ENCODE measurements at regions not wholly inside any gene's neighbourhood (a gene's known extent, or its start where the extent isn't known, plus 50 kb on each side); places are given as distances from the start of the nearest gene placed in this dataset.

- TF ChIP-seq CTCF (IDR thresholded peaks at IDR 0.05; ENCODE audit: low read depth, low read length): no peak
- DNase-seq (ENCODE audit: extremely low read depth, low read depth): peak; percentile 38
Measured at GRCh38 chr9:94018628-94019027, 63.5 kb upstream of the BARX1 start.

GRCh38 chr9:94017939-94018531, 62.9 kb upstream of the BARX1 start:
- no peak for DNase-seq (ENCODE audit: extremely low read depth, low read depth)
- TF ChIP-seq CTCF (IDR thresholded peaks at IDR 0.05; ENCODE audit: low read depth, low read length): no peak

- TF ChIP-seq CTCF (IDR thresholded peaks at IDR 0.05; ENCODE audit: low read depth, low read length): no peak
- DNase-seq (ENCODE audit: extremely low read depth, low read depth): no peak
Measured at GRCh38 chr9:94016744-94017143, 61.6 kb upstream of the BARX1 start.

DNA sequence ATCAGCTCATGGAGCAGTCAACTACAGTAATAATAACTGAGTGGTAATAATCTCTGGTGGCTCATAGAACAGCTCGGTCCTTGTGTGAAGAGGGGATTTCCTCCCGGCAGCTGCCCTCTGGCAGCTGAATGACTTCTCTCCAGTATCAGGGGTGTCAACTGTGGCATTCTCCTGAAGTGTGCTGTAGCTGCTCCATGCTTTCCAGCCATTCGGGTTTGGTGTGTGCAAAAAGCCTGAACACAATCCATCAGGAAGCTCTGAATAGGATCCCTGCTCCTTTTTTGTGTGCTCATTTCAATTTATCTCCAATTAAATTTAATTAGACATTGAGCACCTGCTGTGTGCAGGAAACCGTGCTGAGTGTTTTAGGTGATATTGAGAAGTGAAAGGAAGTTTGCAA, 59.8 kb upstream of the BARX1 start:
- DNase-seq (ENCODE audit: extremely low read depth, low read depth): no peak
- TF ChIP-seq CTCF (IDR thresholded peaks at IDR 0.05; ENCODE audit: low read depth, low read length): no peak

DNA sequence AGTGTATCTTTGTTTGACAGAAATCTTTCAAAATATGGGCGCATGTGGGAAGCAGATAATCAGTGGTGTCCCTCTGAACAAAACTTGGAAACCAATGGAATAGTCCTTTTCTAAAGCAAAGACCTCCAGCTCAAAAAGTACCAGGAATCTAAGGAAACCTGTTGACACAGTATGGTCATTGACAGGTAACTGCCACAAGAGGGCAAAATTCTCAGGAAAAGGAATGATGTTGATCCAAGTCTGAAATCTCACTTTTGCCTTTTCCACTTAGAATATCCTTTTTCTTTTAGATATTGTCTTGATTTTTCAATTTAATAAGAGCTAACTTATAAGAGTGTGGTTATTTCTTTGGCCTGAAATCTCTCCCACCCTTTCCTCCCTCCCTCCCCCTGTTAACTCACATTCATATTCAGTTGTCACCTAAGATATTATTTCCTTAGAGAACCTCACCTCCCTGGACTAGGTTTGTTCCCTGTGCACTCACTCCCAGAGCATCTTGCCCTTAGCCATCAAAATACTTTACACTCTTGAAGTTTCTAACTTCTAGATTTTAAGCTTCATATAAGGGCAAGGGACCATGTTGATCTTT, 59.0 kb upstream of the BARX1 start:
- peak; percentile 64 for TF ChIP-seq CTCF (IDR thresholded peaks at IDR 0.05; ENCODE audit: low read depth, low read length)
- no peak for DNase-seq (ENCODE audit: extremely low read depth, low read depth)

DNA sequence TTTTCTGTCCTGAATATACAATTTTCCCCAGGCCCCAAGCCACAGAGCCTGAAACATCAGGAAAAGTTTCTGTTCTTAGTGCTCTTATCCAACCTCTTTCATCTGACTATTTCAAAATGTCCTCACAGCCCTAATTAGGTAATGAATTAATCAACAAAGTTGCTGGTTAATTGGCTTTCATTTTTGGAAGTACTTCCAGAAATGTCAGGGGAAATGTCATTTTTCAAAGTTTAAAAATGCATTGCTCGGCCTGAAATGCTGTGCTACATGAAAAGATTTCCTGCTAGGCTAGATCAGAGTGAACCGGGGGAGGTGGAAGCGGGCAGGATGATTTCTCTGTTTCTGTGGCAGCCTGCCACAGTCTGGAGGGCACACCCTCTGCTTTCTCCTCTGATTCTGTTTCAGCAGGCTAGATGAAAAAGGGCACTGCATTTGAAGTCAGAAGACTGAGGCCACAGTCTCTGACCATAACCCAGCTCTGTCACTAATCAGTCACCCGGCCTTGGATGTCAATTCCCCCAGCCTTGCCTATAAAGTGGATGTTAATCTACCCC, 55.9 kb upstream of the BARX1 start:
- no peak for TF ChIP-seq CTCF (IDR thresholded peaks at IDR 0.05; ENCODE audit: low read depth, low read length)
- no peak for DNase-seq (ENCODE audit: extremely low read depth, low read depth)

DNA sequence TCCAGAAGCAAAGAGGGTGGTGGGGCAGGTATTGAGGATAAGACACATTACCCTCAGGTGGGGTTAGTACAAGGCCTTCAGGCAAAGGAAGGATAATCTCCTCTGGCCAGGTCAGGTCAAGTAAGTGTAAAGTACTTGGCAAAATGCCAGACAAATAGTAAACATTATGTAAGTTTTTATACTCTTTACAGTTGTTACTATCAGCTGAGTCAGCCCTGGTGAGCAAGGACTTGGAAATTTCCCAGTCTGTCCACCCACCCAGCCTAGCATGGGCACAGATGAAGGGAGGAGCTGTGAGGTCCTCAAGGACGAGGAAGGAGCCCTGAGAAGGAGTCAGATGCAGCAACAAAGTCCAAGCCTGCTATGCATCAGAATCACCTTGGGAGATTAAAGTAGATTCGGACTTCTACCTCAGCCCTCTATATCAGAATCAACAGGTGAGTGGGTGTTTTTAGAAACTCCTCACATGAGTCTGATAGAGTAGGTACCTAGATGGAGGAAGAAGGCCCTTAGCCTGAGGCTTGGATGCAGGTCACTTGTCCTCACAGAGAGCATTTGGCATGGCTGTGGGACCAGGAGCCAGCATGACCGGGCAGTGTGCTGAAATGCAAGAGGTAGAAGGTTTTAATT, 50.2 kb upstream of the BARX1 start:
- TF ChIP-seq CTCF (IDR thresholded peaks at IDR 0.05; ENCODE audit: low read depth, low read length): no peak
- DNase-seq (ENCODE audit: extremely low read depth, low read depth): no peak

All from AG09319 (cell line).